ENCODE measurements at regions not wholly inside any gene's neighbourhood (a gene's known extent, or its start where the extent isn't known, plus 50 kb on each side); places are given as distances from the start of the nearest gene placed in this dataset.

- TF ChIP-seq CTCF (IDR thresholded peaks at IDR 0.05) (no peak), POLR2A (IDR thresholded peaks at IDR 0.05) (no peak)
Observed at GRCh38 chr5:155665361-155665760, 651.8 kb downstream of the KIF4B start.
